ENCODE measurements at regions not wholly inside any gene's neighbourhood (a gene's known extent, or its start where the extent isn't known, plus 50 kb on each side); places are given as distances from the start of the nearest gene placed in this dataset.
A peak's percentile ranks its signal among the peaks of the same experiment; 100 is the strongest.

DNA sequence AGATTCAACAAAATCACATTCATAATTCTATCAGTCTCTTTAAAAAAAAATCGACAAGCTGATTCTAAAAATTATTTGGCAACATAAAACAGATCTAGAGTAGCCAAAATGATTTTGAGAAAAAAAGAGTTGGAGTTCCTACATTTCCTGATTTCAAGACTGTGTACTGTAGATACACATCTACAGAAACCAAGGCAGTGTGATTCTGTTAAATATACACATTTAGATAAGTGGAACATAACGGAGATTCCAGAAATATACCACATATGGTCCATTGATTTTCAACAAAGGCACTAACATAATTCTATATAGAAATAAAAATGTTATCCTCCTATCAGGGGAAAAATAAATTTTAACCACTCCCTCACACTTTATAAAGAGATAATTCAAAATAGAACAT is 467.0 kb downstream of the ADRA2A start:
- 71 to 75% methylated on average over 2 of the region's 2 CpGs for WGBS, 2 donors

DNA sequence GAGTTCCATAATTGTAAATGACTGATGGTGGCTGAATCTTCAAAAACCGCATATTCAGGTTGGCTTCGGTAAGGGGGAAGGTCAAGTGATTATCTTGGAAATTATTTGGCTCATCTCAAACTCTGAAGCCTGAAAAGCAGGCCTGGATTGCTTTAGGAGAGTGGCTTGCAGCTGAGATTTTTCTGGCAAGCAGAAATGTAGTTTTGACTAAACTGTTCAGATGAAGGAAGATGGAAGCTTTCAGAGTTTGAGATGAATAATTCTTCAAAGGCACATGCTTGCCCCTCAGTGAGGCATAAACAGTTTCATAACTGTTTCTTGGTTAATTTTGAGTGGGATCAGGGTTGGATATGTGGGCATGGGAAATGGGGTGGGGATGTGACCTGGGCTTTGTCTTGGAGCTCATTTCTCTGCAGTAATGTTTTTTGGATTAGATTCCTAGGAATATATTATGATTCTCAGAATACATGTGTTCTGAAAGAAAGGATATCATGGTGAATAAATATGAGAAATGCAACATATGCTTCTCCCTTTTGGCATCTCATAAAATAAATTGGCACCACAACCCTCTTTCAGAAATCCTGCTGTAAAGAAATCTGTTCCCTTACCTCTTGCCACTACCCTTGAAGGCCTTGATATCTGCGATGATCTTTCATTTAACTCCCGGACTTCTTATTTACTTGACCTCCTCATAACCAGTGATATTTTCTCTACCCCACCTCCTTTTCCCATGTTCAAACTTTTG is 469.2 kb downstream of the ADRA2A start:
- Histone ChIP-seq H3K4me1 (peaks cover 0 to 4% (median 0%) of the 10 kb centered on the region in 4 donors), H3K9me3 (no peaks in the 10 kb centered on the region), H3K4me3 (no peak overlapping the region), H3K36me3 (no peaks in the 10 kb centered on the region), H3K27me3 (no peaks in the 10 kb centered on the region), H3K27ac (no peak overlapping the region)
- TF ChIP-seq EP300 (IDR thresholded peaks at IDR 0.05) (no peak), POLR2A (IDR thresholded peaks at IDR 0.05) (no peak)
- TF ChIP-seq, protein P1, sequence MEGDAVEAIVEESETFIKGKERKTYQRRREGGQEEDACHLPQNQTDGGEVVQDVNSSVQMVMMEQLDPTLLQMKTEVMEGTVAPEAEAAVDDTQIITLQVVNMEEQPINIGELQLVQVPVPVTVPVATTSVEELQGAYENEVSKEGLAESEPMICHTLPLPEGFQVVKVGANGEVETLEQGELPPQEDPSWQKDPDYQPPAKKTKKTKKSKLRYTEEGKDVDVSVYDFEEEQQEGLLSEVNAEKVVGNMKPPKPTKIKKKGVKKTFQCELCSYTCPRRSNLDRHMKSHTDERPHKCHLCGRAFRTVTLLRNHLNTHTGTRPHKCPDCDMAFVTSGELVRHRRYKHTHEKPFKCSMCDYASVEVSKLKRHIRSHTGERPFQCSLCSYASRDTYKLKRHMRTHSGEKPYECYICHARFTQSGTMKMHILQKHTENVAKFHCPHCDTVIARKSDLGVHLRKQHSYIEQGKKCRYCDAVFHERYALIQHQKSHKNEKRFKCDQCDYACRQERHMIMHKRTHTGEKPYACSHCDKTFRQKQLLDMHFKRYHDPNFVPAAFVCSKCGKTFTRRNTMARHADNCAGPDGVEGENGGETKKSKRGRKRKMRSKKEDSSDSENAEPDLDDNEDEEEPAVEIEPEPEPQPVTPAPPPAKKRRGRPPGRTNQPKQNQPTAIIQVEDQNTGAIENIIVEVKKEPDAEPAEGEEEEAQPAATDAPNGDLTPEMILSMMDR (IDR thresholded peaks at IDR 0.05) = no peak
- DNase-seq (ENCODE audit: low spot score in 2 of 2) = no peak
- WGBS, 2 donors = 64 to 68% methylated on average over 4 of the region's 4 CpGs

More for the DNA sequence above, 467.0 kb downstream of the ADRA2A start:
- no peak for TF ChIP-seq EP300 (IDR thresholded peaks at IDR 0.05)
- TF ChIP-seq POLR2A (IDR thresholded peaks at IDR 0.05) = no peak
- TF ChIP-seq, protein P1 (IDR thresholded peaks at IDR 0.05) = no peak
- no peaks in the 10 kb centered on the region for H3K36me3 ChIP-seq
- H3K9me3 ChIP-seq = no peaks in the 10 kb centered on the region
- H3K4me1 ChIP-seq = peaks cover 0 to 4% (median 0%) of the 10 kb centered on the region in 4 donors
- DNase-seq (ENCODE audit: low spot score in 2 of 2) = no peak
- H3K4me3 ChIP-seq = no peak overlapping the region
- no peaks in the 10 kb centered on the region for H3K27me3 ChIP-seq
- H3K27ac ChIP-seq = no peak overlapping the region

DNA sequence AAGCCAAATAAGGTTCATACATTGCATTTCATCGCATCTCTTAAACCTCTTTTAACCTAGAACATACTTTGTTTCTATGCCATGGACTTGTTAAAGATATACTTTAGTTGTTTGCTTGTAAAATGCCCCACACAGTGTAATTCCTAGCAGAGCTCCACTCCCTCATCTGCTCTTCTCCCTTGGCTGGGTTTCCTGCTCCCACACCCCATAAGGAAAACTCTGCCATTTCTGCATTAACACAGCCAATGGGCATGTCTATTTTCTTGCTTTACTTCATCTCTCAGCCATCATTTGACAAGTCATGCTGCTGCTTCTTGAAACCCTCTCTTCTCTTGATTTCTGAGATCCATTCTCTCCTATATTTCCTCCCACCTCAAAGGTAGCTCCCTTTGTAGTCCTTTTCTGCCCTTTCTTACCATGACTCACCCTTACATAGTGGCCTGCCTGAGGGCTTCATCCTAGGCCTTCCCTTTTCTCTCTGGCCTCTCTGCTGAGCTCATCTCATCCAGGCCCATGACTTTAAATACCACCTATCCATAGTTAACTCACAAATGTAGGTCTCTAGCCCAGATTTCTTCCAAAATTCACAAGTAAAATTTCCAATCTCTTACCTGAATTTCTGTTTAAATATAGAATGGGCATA is 471.4 kb downstream of the ADRA2A start:
- WGBS, 2 donors = 88 to 89% methylated on average over 1 of the region's 1 CpG
- Histone ChIP-seq H3K27ac (no peak overlapping the region), H3K4me1 (peaks cover 0 to 4% (median 0%) of the 10 kb centered on the region in 4 donors), H3K36me3 (no peaks in the 10 kb centered on the region), H3K4me3 (no peak overlapping the region), H3K9me3 (no peaks in the 10 kb centered on the region), H3K27me3 (no peaks in the 10 kb centered on the region)
- TF ChIP-seq POLR2A (IDR thresholded peaks at IDR 0.05) = no peak
- no peak for TF ChIP-seq EP300 (IDR thresholded peaks at IDR 0.05)
- TF ChIP-seq, protein P1 (IDR thresholded peaks at IDR 0.05) = no peak
- no peak for DNase-seq (ENCODE audit: low spot score in 2 of 2)

DNA sequence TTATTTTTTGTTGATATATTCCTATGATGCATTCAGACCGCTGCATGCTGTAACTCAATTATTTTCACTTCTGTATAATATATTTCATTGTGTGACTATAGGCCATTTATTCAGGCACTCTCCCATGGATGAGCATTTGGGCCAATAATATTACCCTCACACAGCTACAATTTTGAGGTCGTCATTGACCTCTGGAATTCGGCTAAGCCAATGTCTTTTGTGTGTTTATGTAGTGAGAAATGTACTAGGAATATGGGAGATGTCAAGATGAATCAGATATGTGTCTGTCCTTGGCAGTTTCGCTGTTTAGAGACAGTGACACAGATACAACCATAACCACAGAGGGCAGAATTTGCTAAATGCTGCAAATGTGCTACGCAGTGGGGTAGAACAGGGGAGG is 474.2 kb downstream of the ADRA2A start:
- H3K27ac ChIP-seq = no peak overlapping the region
- 53 to 69% methylated on average over 5 of the region's 5 CpGs for WGBS, 2 donors
- H3K36me3 ChIP-seq = no peaks in the 10 kb centered on the region
- H3K4me3 ChIP-seq = no peak overlapping the region
- TF ChIP-seq POLR2A (IDR thresholded peaks at IDR 0.05) = no peak
- no peaks in the 10 kb centered on the region for H3K27me3 ChIP-seq
- no peaks in the 10 kb centered on the region for H3K9me3 ChIP-seq
- no peak for DNase-seq (ENCODE audit: low spot score in 2 of 2)
- peaks cover 0 to 3% (median 0%) of the 10 kb centered on the region in 4 donors for H3K4me1 ChIP-seq

DNA sequence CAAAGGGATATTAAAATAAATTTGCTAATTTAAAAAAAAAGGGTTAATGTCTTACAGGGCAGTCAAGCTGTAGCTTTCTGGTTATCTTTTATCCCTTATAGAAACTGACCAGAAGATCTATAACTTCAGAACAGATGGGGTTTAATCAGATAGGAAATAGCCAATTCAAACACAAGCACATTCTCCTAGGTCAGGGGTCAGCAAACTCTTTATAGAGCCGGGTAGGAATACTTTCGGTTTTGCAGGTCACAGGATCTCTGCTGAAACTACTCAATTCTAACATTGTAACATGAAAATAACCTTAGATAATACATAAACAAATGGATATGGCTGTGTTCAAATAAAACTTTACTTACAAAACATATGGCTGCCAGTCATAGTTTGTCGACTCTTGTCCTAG is 479.8 kb downstream of the ADRA2A start:
- Histone ChIP-seq H3K9me3 (no peaks in the 10 kb centered on the region), H3K27ac (no peak overlapping the region), H3K4me3 (no peak overlapping the region), H3K4me1 (peaks cover 0 to 33% (median 0%) of the 10 kb centered on the region in 4 donors), H3K27me3 (no peaks in the 10 kb centered on the region), H3K36me3 (no peaks in the 10 kb centered on the region)
- no peak for DNase-seq (ENCODE audit: low spot score in 2 of 2)
- 40 to 41% methylated on average over 3 of the region's 3 CpGs for WGBS, 2 donors
- no peak for TF ChIP-seq POLR2A (IDR thresholded peaks at IDR 0.05)

DNA sequence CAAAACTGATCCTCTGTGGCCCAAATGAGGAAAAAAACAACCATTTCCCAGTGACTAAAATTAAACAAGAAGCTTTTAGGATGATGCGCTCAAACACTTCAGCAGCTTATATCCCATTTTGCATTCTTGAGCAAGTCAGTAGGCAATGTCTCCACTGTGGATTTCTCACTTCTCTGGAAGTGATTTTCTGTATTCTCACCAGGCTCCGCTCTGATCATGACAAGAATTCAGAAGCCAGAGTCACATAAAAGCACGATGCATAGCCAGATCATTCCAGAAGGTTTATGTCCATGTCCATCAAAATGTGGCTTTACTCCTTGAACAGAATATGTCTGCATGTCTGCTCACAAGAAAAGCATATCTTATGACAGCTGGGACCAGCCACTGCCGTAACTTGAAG is 481.4 kb downstream of the ADRA2A start:
- H3K27me3 ChIP-seq = no peaks in the 10 kb centered on the region
- peak overlapping the region in 1 of 4 donors; percentile 69 for H3K27ac ChIP-seq
- H3K4me1 ChIP-seq = peaks cover 0 to 41% (median 0%) of the 10 kb centered on the region in 4 donors
- H3K36me3 ChIP-seq = no peaks in the 10 kb centered on the region
- WGBS, 2 donors = 92 to 93% methylated on average over 4 of the region's 4 CpGs
- H3K4me3 ChIP-seq = no peak overlapping the region
- H3K9me3 ChIP-seq = no peaks in the 10 kb centered on the region
- DNase-seq (ENCODE audit: low spot score in 2 of 2) = no peak
- TF ChIP-seq EP300 (IDR thresholded peaks at IDR 0.05) (no peak), POLR2A (IDR thresholded peaks at IDR 0.05) (no peak)
- TF ChIP-seq, protein P1 (IDR thresholded peaks at IDR 0.05) = no peak
